ENCODE measurements at regions not wholly inside any gene's neighbourhood (a gene's known extent, or its start where the extent isn't known, plus 50 kb on each side); places are given as distances from the start of the nearest gene placed in this dataset.

- Histone ChIP-seq H3K9me3 (ENCODE audit: low read depth) (no peaks in the 10 kb centered on the region), H3K4me3 (no peak overlapping the region), H2AFZ (no peak overlapping the region), H3K79me2 (no peaks in the 10 kb centered on the region), H3K27me3 (no peaks in the 10 kb centered on the region), H3K4me2 (no peak overlapping the region), H3K9me2 (replicated peaks; ENCODE audit: insufficient read depth) (no peaks in the 10 kb centered on the region), H3K4me1 (ENCODE audit: insufficient read depth) (no peaks in the 10 kb centered on the region), H3K27ac (no peak overlapping the region), H4K20me1 (ENCODE audit: insufficient read depth, poor library complexity, severe bottlenecking) (no peaks in the 10 kb centered on the region), H3K36me3 (replicated peaks; ENCODE audit: insufficient read depth, low read depth) (no peaks in the 10 kb centered on the region)
- DNase-seq (ENCODE audit: low spot score) = no peak
- TF ChIP-seq CTCF (IDR thresholded peaks at IDR 0.05; ENCODE audit: poor library complexity) (no peak), EZH2phosphoT487 (IDR thresholded peaks at IDR 0.05; ENCODE audit: low read depth, severe bottlenecking, unreplicated experiment) (no peak), EZH2 (IDR thresholded peaks at IDR 0.05; ENCODE audit: borderline replicate concordance) (no peak)
These were observed 672.5 kb upstream of the PCDH20 start for GRCh38 chr13:62088165-62088564.

DNA sequence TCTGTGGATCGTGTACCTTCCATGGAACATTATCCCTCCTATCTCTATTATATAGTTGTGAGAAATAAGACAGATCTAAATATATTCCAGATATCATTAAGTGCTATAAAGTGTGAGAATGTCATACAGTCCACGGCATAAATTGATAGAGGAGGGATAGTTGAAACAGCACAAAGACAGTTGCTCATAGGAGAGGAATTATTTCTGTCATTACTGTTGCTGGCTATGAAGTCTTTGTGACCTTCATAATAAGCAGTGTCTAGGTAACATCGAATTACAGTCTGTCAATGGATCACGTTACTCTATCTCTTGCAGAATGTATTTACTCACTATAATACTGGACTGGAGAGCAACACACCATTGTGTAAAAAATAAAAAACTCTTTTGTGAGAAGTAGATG is 671.5 kb upstream of the PCDH20 start:
- WGBS (ENCODE audit: low lambda C conversion rate, missing lambda C conversion rate) = 86% methylated on average over 4 of the region's 4 CpGs
- Histone ChIP-seq H2AFZ (no peak overlapping the region), H3K79me2 (no peaks in the 10 kb centered on the region), H3K9me2 (replicated peaks; ENCODE audit: insufficient read depth) (no peaks in the 10 kb centered on the region), H3K36me3 (replicated peaks; ENCODE audit: insufficient read depth, low read depth) (no peaks in the 10 kb centered on the region), H3K4me1 (ENCODE audit: insufficient read depth) (no peaks in the 10 kb centered on the region), H3K4me2 (no peak overlapping the region), H3K4me3 (no peak overlapping the region), H4K20me1 (ENCODE audit: insufficient read depth, poor library complexity, severe bottlenecking) (no peaks in the 10 kb centered on the region), H3K9me3 (ENCODE audit: low read depth) (no peaks in the 10 kb centered on the region), H3K27ac (no peak overlapping the region), H3K27me3 (no peaks in the 10 kb centered on the region)
- no peak for DNase-seq (ENCODE audit: low spot score)
- TF ChIP-seq EZH2phosphoT487 (IDR thresholded peaks at IDR 0.05; ENCODE audit: low read depth, severe bottlenecking, unreplicated experiment) = no peak
- TF ChIP-seq CTCF (IDR thresholded peaks at IDR 0.05; ENCODE audit: poor library complexity) = no peak
- no peak for TF ChIP-seq EZH2 (IDR thresholded peaks at IDR 0.05; ENCODE audit: borderline replicate concordance)

DNA sequence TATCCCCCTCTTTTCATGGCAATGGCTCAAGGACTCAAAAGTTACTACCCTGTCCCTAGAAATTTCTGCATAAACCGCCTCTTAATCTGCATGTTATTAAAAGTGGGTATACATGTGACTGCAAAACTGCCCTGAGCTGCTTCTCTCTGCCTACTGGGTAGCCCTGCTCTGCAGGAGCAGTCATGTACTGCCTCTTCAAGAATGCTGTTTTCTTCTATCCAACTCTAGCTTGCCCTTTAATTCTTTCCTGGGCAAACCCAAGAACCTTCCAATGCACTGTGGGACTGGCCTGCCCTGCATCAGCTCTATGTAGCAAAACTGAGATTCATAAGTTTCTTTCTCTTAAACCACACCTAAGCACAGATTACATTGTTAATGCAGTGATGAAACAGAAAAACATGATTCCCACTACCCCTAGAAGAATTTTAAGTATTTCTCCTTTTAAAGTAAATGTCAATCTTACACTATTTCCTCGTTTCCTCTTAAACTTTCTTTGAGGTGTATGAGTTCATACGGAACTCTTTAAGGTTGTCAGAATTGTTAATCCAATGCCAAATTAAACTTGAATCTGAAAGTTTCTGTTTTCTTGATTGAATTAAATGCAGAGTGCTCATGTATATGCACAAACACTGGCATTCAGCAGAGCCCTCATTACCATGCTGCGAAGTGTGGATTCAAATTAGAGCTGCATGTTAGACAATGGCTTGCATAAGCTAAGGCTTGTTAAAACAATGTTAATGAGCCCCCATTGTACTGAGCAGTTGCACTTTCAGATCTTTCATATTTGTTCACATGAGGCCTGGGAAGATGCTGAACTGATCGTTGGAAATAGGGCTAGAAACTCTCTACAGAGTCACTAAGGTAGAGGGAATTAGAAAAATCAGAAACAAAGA is 669.9 kb upstream of the PCDH20 start:
- no peaks in the 10 kb centered on the region for H3K9me2 ChIP-seq (replicated peaks; ENCODE audit: insufficient read depth)
- no peaks in the 10 kb centered on the region for H3K27me3 ChIP-seq
- no peaks in the 10 kb centered on the region for H3K4me1 ChIP-seq (ENCODE audit: insufficient read depth)
- no peak for DNase-seq (ENCODE audit: low spot score)
- H2AFZ ChIP-seq = no peak overlapping the region
- TF ChIP-seq CTCF (IDR thresholded peaks at IDR 0.05; ENCODE audit: poor library complexity) (no peak), EZH2 (IDR thresholded peaks at IDR 0.05; ENCODE audit: borderline replicate concordance) (no peak), EZH2phosphoT487 (IDR thresholded peaks at IDR 0.05; ENCODE audit: low read depth, severe bottlenecking, unreplicated experiment) (no peak)
- no peaks in the 10 kb centered on the region for H3K36me3 ChIP-seq (replicated peaks; ENCODE audit: insufficient read depth, low read depth)
- no peaks in the 10 kb centered on the region for H4K20me1 ChIP-seq (ENCODE audit: insufficient read depth, poor library complexity, severe bottlenecking)
- H3K79me2 ChIP-seq = no peaks in the 10 kb centered on the region
- no peak overlapping the region for H3K27ac ChIP-seq
- H3K4me3 ChIP-seq = no peak overlapping the region
- WGBS (ENCODE audit: low lambda C conversion rate, missing lambda C conversion rate) = 69% methylated on average over 5 of the region's 5 CpGs
- H3K9me3 ChIP-seq (ENCODE audit: low read depth) = no peaks in the 10 kb centered on the region
- no peak overlapping the region for H3K4me2 ChIP-seq

Data from hepatocyte (in vitro differentiated cells).